ENCODE measurements at regions not wholly inside any gene's neighbourhood (a gene's known extent, or its start where the extent isn't known, plus 50 kb on each side); places are given as distances from the start of the nearest gene placed in this dataset.
"Not testable (repeated sequence)": the region's sequence is repeated elsewhere in the genome, so short reads cannot be mapped to it uniquely, and the experiment has no call there.

GRCh38 chr4:189845145-189845846 is 95.4 kb upstream of the FRG1 start:
- no peaks in the 10 kb centered on the region for H3K9me3 ChIP-seq
- no peak for DNase-seq
- no peaks in the 10 kb centered on the region for H3K36me3 ChIP-seq
- H3K4me1 ChIP-seq: no peaks in the 10 kb centered on the region
- H3K27ac ChIP-seq: no peak overlapping the region
- TF ChIP-seq POLR2A (IDR thresholded peaks at IDR 0.05): no peak
- no peak for TF ChIP-seq POLR2AphosphoS5 (IDR thresholded peaks at IDR 0.05)
- no peak for TF ChIP-seq CTCF (IDR thresholded peaks at IDR 0.05 in 8 of 11, conservative IDR thresholded peaks at IDR 0.05 in 3 of 11)
- WGBS, 5 donors: 80 to 88% (median 84%) methylated on average over 2 of the region's 2 CpGs
- no peaks in the 10 kb centered on the region for H3K27me3 ChIP-seq (replicated peaks in 1 of 7)
- intact Hi-C loops (cut with DNase I; ENCODE audit: low total_unique reads): no loop called here
- H3K4me3 ChIP-seq: no peak overlapping the region

- H3K4me3 ChIP-seq; H3K27me3 ChIP-seq (replicated peaks in 1 of 7); H3K4me1 ChIP-seq; DNase-seq; H3K27ac ChIP-seq; H3K9me3 ChIP-seq; intact Hi-C loops (cut with DNase I; ENCODE audit: low total_unique reads); H3K36me3 ChIP-seq: not testable (repeated sequence)
- 86 to 93% (median 92%) methylated on average over 23 to 31 of the region's 31 CpGs for WGBS, 5 donors
Measured at GRCh38 chr4:189846094-189846493, 94.6 kb upstream of the FRG1 start.

GRCh38 chr4:189846608-189847007 is 94.1 kb upstream of the FRG1 start:
- WGBS, 5 donors: 91 to 93% (median 92%) methylated on average over 15 to 27 of the region's 27 CpGs

GRCh38 chr4:189848672-189849071 is 92.0 kb upstream of the FRG1 start:
- intact Hi-C loops (cut with DNase I; ENCODE audit: low total_unique reads): not testable (repeated sequence)
- WGBS, 5 donors: 45 to 54% (median 47%) methylated on average over 3 of the region's 3 CpGs

More at GRCh38 chr4:189846608-189847007, 94.1 kb upstream of the FRG1 start:
- H3K4me1 ChIP-seq; H3K4me3 ChIP-seq; intact Hi-C loops (cut with DNase I; ENCODE audit: low total_unique reads); H3K27ac ChIP-seq; H3K36me3 ChIP-seq; H3K27me3 ChIP-seq (replicated peaks in 1 of 7); H3K9me3 ChIP-seq; DNase-seq: not testable (repeated sequence)

GRCh38 chr4:189850239-189850856 is 90.3 kb upstream of the FRG1 start:
- peaks cover 0 to 20% (median 8%) of the 10 kb centered on the region in 8 donors for H3K9me3 ChIP-seq
- H3K27ac ChIP-seq: no peak overlapping the region
- H3K4me3 ChIP-seq: no peak overlapping the region
- no peaks in the 10 kb centered on the region for H3K27me3 ChIP-seq (replicated peaks in 1 of 7)
- 72 to 94% (median 82%) methylated on average over 3 of the region's 3 CpGs for WGBS, 5 donors
- no peak for TF ChIP-seq POLR2A (IDR thresholded peaks at IDR 0.05)
- no peak for TF ChIP-seq CTCF (IDR thresholded peaks at IDR 0.05 in 8 of 11, conservative IDR thresholded peaks at IDR 0.05 in 3 of 11)
- no peak for TF ChIP-seq POLR2AphosphoS5 (IDR thresholded peaks at IDR 0.05)
- H3K36me3 ChIP-seq: peaks cover 0 to 8% (median 0%) of the 10 kb centered on the region in 6 donors
- intact Hi-C loops (cut with DNase I; ENCODE audit: low total_unique reads): no loop called here
- no peak for DNase-seq
- H3K4me1 ChIP-seq: no peaks in the 10 kb centered on the region

More at GRCh38 chr4:189848672-189849071, 92.0 kb upstream of the FRG1 start:
- not testable (repeated sequence) for H3K27ac ChIP-seq; H3K27me3 ChIP-seq (replicated peaks in 1 of 7); H3K4me3 ChIP-seq; H3K9me3 ChIP-seq; H3K4me1 ChIP-seq; DNase-seq; H3K36me3 ChIP-seq

All from spleen (tissue), 11 donors.